ENCODE measurements at regions not wholly inside any gene's neighbourhood (a gene's known extent, or its start where the extent isn't known, plus 50 kb on each side); places are given as distances from the start of the nearest gene placed in this dataset.

DNA sequence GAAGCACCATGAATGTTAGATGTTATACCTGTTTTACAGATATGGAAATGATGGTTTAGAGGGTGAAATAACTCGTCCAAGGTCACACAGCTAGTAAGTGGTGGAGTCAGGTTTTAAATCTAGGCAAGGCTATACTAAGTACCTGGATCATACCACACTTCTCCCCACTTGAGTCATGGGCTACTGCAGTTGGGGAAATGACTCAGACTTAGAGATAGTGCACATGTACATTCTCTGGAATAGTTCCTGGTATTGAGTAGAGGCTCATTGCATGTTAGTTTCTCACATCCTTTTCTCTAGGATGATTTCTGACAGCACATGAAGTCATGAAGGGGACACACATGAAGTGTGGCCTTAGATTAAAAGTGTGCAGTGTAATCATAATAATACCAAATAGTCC lies 76.2 kb upstream of the TNFSF11 start:
- H3K27ac ChIP-seq (ENCODE audit: extremely low read length, insufficient read depth, low read length) = no peak overlapping the region
- FAIRE-seq = no peak

GRCh38 chr13:42498521-42498920 lies 75.4 kb upstream of the TNFSF11 start:
- H4K20me1 ChIP-seq (ENCODE audit: insufficient read depth, low read length) = no peaks in the 10 kb centered on the region
- no peak overlapping the region for H3K9ac ChIP-seq (ENCODE audit: insufficient read depth, low read depth, low read length)
- H3K79me2 ChIP-seq (ENCODE audit: insufficient read depth, low read length) = no peaks in the 10 kb centered on the region
- POLR2A ChIA-PET = no interaction called here
- WGBS (ENCODE audit: low lambda C conversion rate) = 0% methylated on average over 3 of the region's 3 CpGs
- no peak overlapping the region for H3K4me2 ChIP-seq (ENCODE audit: low read depth, low read length)
- peaks cover 43% of the 10 kb centered on the region for H3K9me3 ChIP-seq (ENCODE audit: low read length)
- H3K4me3 ChIP-seq (replicated peaks in 1 of 3; ENCODE audit: insufficient read depth in 1 of 3, low read depth in 2 of 3, low read length in 3 of 3) = no peak overlapping the region
- in situ Hi-C loops (cut with HindIII; ENCODE audit: extremely low pct_ligation_motif_present, low pct_unique_long_range_greater_than_20kb) (no loop called here), intact Hi-C loops (cut with micrococcal nuclease; ENCODE audit: unreplicated experiment) (no loop called here)
- CTCF ChIA-PET (ENCODE audit: low intra/inter-chr PET ratio, low total read pairs) = no interaction called here
- TF ChIP-seq NR2F1 (CRISPR knock-in tag; IDR thresholded peaks at IDR 0.05) = no peak
- ATAC-seq (no peak), DNase-seq (ENCODE audit: low spot score) (no peak), FAIRE-seq (no peak)
- H3K36me3 ChIP-seq (replicated peaks in 1 of 2; ENCODE audit: control insufficient read depth in 1 of 2, insufficient read depth in 2 of 2, low read length in 2 of 2) = no peaks in the 10 kb centered on the region
- H3K27me3 ChIP-seq (ENCODE audit: control insufficient read depth in 1 of 2, insufficient read depth in 2 of 2, low read length in 2 of 2) = no peaks in the 10 kb centered on the region
- H2AFZ ChIP-seq (ENCODE audit: low read length) = no peak overlapping the region
- BruUV-seq (replicated peaks) = no TSS peak
- H3K27ac ChIP-seq (ENCODE audit: extremely low read length, insufficient read depth, low read length) = no peak overlapping the region
- H3K4me1 ChIP-seq (ENCODE audit: insufficient read depth, low read length) = no peaks in the 10 kb centered on the region

More for the DNA sequence above, 76.2 kb upstream of the TNFSF11 start:
- ATAC-seq (no peak), DNase-seq (ENCODE audit: low spot score) (no peak)
- in situ Hi-C loops (cut with HindIII; ENCODE audit: extremely low pct_ligation_motif_present, low pct_unique_long_range_greater_than_20kb) (no loop called here), intact Hi-C loops (cut with micrococcal nuclease; ENCODE audit: unreplicated experiment) (no loop called here)
- POLR2A ChIA-PET = no interaction called here
- Histone ChIP-seq H3K9me3 (ENCODE audit: low read length) (peaks cover 43% of the 10 kb centered on the region), H3K27me3 (ENCODE audit: control insufficient read depth in 1 of 2, insufficient read depth in 2 of 2, low read length in 2 of 2) (no peaks in the 10 kb centered on the region), H3K79me2 (ENCODE audit: insufficient read depth, low read length) (no peaks in the 10 kb centered on the region), H4K20me1 (ENCODE audit: insufficient read depth, low read length) (no peaks in the 10 kb centered on the region), H2AFZ (ENCODE audit: low read length) (no peak overlapping the region), H3K4me3 (replicated peaks in 1 of 3; ENCODE audit: insufficient read depth in 1 of 3, low read depth in 2 of 3, low read length in 3 of 3) (no peak overlapping the region), H3K4me2 (ENCODE audit: low read depth, low read length) (no peak overlapping the region), H3K9ac (ENCODE audit: insufficient read depth, low read depth, low read length) (no peak overlapping the region), H3K36me3 (replicated peaks in 1 of 2; ENCODE audit: control insufficient read depth in 1 of 2, insufficient read depth in 2 of 2, low read length in 2 of 2) (no peaks in the 10 kb centered on the region), H3K4me1 (ENCODE audit: insufficient read depth, low read length) (no peaks in the 10 kb centered on the region)
- no TSS peak for BruUV-seq (replicated peaks)
- 0% methylated on average over 1 of the region's 1 CpG for WGBS (ENCODE audit: low lambda C conversion rate)
- CTCF ChIA-PET (ENCODE audit: low intra/inter-chr PET ratio, low total read pairs) = no interaction called here
- TF ChIP-seq ZNF232 (CRISPR knock-in tag; IDR thresholded peaks at IDR 0.05; ENCODE audit: borderline replicate concordance) (no peak), ZNF597 (CRISPR knock-in tag; IDR thresholded peaks at IDR 0.05) (no peak), ZNF501 (CRISPR knock-in tag; IDR thresholded peaks at IDR 0.05) (no peak), KLF11 (CRISPR knock-in tag; IDR thresholded peaks at IDR 0.05) (no peak), MEF2D (CRISPR knock-in tag; IDR thresholded peaks at IDR 0.05) (no peak), PITX1 (CRISPR knock-in tag; IDR thresholded peaks at IDR 0.05) (no peak), ZSCAN9 (CRISPR knock-in tag; IDR thresholded peaks at IDR 0.05; ENCODE audit: borderline replicate concordance) (no peak)

All from HepG2 (cell line).